NCI-H187 (cell line): ENCODE measurements at regions not wholly inside any gene's neighbourhood (a gene's known extent, or its start where the extent isn't known, plus 50 kb on each side); places are given as distances from the start of the nearest gene placed in this dataset.

Experiments used
- DNase-seq, 2 experiments: peaks; one replicate each; lab custom pipeline; 2025; lab: John Stamatoyannopoulos, UW

GRCh38 chr4:30875658-30876269, 155.6 kb downstream of the PCDH7 start:
- DNase-seq = no peak

DNA sequence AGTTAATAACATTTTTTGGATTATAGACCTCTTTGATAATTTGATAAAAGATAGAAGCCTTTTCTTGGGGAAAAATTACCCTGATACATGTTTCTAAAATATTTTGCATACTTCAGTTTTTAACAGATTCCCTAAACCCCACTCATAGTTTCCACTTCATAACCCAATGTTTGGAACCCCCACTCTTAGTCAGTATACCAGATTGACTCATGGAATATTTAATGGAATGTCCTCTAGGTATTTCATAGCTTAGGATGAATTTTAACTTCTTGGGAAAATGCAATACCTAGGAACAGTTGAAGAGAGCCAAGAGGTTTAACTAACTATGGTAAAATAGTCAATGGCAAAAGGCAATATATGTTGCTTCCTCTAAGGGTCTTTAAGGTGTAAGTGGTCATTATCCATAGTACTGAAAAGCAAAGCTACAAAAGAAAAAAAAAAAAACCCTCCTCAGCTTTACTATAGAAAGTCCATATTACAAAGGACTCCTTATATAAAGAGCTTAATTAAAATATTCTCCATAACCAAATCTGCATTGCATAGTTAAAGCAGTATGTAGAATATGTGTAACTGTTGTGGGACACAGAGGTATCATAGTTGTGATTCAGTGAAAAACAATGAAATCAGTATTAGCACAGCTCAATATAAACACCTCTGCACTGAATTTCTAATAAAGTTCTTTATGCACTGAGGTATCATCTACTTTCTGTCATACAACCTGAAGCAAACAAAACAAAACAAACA, 159.9 kb downstream of the PCDH7 start:
- no peak for DNase-seq

GRCh38 chr4:30881985-30882384, 161.8 kb downstream of the PCDH7 start:
- DNase-seq = no peak

DNA sequence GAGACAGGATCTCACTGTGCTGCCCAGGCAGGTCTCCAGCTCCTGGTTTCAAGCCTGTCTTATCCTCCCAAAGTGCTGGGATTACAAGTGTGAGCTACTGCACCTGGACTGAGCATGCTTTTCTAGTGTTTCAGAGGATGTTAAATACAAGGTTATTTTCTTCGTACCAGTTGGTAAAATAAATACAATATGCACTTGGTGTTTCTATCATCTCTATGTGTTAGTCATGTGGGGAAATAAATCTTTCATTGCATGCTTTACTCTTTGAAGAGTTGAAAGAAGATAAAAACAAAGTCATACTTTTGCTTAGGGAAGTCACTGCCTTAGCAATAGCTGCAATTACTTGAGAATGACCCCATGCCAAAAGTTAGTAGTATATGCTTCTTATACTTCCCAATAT, 162.3 kb downstream of the PCDH7 start:
- DNase-seq = no peak

GRCh38 chr4:30882995-30883675, 163.0 kb downstream of the PCDH7 start:
- DNase-seq = no peak

DNA sequence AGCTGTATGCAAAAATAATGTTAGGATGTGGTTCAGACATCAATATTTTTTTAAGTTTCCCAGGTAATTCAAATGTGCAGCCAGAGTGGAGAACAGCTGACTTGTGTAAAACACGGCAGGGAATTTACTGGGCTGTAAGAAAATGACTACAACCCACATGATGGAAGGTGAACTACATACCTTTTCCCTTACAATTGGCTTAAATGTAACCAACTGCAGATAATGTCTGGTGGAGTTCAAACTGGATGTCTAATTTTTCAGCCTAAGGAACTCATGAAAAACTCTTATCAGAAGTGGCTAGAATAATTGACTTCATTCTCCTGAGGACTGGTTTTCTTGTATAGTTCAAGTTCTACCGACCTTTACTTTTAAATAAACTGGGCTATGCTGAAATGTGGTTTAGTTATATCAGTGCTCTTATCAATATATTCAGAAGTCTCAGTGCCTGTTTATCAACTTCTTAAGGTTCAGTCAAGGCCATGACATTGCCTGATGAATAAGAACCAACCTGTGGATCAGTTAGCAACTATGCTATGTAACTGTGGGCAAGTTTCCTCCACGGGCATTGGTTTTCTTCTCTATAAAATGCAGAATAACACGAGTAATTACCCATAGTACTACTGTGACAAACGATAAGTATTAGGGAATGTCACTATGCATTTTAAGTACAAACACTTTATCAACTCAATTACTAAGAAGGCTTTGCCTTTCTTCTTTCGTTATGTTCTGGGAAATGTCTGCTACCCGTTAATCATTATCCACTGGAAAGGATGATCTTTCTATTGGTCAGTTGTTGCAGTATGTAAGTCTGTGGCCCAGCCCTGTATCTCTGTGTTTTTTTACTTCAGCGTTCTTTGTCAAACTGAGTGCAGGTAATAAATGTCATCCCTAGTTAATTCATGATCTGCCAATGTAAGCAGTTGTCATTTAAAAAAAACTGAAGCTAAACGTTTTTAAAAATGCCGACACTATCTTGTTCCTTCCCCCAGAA, 181.6 kb downstream of the PCDH7 start:
- no peak for DNase-seq

DNA sequence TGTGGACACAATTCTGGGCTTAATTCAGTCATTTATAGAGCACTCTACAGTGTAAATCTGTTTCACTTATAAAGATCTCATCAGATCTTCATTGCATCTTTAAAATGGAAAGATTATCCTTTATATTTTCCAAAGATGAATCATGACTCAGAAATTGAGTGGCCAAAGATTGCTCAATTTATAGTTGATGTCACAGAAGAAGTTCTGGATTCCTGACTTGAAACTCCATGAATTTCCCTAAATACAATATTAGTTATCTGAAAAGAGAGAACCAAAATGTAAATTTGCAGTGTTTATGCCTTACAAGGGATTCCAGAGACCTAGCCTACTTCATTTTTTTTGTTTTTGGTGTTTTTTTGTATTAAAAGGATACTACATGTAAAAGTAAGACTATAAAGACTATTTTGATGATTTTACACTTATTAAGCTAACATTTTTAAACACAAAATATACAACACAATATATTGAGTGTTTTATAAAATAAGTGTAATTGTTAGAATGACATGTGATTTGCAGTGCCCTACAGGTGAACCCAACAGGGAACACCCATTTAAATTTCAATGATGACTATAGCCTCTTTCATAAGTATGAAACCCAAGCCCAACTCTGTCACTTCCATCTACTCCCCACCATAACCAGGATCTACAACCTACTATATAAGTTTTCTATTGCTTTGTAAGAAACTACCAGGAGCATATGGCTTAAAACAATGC, 183.5 kb downstream of the PCDH7 start:
- no peak for DNase-seq

- DNase-seq = no peak
Observed at GRCh38 chr4:30904215-30904555, 184.0 kb downstream of the PCDH7 start.

DNA sequence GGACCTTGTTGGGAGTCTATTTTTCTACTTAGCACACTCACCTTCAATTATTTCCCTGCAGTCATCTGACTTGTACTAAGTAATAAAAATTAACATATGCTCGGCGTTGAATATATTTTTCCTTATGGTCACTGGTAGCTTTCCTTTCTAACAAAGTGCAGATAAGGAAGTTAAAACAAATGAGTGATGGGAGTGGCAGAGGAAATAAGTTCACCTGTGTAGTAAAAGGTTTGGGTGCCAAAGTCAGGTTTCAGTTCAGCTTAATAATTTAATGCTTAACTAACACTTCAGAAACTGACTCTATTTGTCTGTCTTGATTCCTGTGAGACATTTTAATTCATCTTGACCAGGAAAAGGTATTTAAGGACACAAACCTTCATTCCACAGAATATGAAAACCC, 184.4 kb downstream of the PCDH7 start:
- DNase-seq = no peak

- no peak for DNase-seq
Observed at GRCh38 chr4:30912098-30912714, 192.0 kb downstream of the PCDH7 start.

DNA sequence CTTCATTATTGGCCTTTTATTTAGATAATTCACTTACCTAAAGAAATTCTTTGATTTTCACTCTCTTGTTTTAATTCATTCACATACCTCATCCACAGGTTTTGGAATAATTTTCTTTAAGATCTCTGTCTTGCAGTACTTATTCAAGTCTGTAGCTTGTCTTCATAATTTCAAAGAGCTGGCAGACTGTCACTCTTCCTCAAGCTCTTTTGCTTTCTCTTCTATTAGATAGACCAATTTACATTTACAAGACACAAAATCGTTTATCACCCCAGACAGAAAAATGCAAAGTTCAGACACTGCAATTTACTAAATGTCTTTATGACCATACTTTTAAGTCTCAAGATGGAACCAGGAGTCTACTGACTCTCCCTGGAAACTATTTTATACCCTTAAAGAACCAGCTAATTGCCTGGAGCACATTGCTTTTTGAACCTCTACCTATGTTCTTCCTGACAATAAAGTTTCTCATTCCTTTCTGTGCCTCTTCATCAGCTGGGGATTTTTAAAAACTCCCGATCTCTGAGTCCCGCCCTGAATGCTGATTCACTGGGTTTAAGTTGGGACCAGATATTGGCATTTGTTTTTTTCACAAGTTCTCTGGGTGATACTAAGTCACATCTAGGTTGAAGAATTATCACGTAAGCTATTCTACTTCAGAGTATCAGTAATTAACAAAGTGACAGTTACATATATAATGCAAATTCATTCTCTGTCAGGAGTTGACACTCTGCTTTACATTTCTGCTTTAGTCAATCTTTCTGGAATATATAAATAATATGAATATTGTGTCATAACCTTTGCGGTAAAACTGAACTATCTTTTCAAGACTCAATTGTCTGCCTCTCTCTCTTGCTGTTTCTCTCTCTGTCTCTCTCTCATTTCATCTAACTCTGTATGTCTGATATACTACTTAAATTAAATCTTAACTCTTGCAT, 196.4 kb downstream of the PCDH7 start:
- DNase-seq = no peak

GRCh38 chr4:30917946-30918345, 197.8 kb downstream of the PCDH7 start:
- no peak for DNase-seq

- DNase-seq = no peak
Observed at GRCh38 chr4:30919458-30919857, 199.3 kb downstream of the PCDH7 start.

- no peak for DNase-seq
Observed at GRCh38 chr4:30920043-30920442, 199.9 kb downstream of the PCDH7 start.

DNA sequence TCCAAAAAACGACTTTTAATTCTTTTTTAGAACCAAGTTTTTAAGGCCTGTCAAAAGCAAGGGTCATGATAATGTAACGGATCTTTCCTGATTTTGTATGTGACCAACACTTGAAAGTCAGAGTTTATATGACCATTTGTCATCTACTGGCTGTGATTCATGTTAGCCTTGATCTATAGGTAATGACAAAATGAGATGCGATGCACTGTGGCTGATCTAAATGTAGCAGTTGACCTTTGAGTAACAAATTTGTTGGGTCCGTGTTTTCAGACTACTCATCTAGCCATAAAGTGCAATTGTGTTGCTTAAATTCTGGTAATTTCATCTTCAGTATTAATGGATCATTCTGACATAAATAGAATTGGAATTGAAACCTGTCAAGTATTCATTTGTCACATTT, 202.5 kb downstream of the PCDH7 start:
- no peak for DNase-seq

GRCh38 chr4:30924495-30924894, 204.3 kb downstream of the PCDH7 start:
- DNase-seq = no peak

DNA sequence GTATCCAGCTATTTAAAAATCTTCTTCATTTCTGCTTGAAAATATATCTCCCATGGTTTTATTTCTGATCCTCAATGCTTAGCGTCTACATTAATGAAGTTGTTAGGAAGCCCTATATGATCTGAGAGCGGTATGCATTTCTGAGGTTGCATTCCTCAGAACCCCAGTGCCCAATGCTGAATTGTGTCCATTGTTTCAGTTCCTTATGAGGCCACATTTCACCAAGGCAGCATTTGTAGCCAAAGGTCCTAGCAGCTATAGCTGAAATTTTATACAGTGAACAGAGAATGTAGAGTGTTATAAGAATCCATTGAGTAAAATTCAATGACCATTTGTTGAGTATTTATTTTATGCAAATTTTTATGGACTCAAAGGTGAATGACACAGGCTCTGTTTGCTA, 209.5 kb downstream of the PCDH7 start:
- no peak for DNase-seq

GRCh38 chr4:30930276-30930675, 210.1 kb downstream of the PCDH7 start:
- no peak for DNase-seq

DNA sequence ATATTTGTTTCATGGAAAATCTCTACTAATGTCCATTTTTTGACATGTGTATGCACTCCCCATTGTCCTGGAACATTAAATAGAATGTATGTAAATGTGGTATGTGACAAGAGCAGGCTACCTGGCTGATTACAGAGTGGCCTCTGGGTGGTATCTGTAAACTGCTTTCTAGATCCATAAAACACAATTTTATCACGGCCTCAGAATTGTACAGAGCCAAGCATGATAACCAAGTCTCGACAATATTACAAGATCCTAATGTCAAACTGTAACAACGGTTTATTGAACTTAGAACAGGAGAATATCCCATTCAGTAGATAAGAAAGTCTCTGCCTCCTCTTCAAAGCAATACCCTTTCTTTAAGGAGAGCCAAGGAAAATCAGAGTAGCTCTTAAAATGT, 212.4 kb downstream of the PCDH7 start:
- no peak for DNase-seq

GRCh38 chr4:30939069-30939468, 218.9 kb downstream of the PCDH7 start:
- no peak for DNase-seq
